ENCODE measurements at regions not wholly inside any gene's neighbourhood (a gene's known extent, or its start where the extent isn't known, plus 50 kb on each side); places are given as distances from the start of the nearest gene placed in this dataset.

DNA sequence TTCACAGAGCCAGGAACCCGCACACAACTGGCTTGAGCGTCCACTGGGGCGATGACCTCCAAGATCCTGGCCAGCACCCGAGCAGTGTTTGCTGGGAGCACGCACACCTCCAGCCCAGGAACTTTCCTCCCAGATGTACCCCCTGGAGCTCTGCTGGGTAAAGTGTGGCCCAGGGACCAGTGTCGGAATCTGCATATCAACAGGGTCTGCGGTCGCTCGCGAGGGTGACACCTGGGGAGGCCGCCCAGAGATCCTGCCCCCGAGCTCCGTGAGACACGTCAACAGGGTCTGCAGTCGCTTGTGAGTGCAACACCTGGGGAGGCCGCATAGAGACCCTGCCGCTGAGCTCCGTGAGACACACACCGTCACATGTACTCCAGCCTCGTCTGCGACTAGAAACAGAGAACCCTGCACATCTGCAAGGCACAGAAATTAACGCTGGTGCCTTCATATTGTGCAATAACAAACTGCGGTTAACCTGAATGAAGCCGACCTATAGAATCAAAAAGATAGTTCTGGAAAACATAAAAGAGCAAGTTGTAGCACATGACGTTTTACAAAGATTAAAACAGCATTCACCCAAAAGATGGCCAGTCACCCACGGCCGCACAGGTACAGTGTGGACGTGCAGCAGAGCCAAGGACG lies 172.4 kb downstream of the BRD1 start:
- no peaks in the 10 kb centered on the region for H3K9me3 ChIP-seq (ENCODE audit: control insufficient read depth in 1 of 2, low read length in 2 of 2)
- no peak overlapping the region for H3K27ac ChIP-seq (ENCODE audit: low read depth, low read length)
- H3K4me3 ChIP-seq (ENCODE audit: low read depth in 1 of 2, low read length in 2 of 2) = no peak overlapping the region

DNA sequence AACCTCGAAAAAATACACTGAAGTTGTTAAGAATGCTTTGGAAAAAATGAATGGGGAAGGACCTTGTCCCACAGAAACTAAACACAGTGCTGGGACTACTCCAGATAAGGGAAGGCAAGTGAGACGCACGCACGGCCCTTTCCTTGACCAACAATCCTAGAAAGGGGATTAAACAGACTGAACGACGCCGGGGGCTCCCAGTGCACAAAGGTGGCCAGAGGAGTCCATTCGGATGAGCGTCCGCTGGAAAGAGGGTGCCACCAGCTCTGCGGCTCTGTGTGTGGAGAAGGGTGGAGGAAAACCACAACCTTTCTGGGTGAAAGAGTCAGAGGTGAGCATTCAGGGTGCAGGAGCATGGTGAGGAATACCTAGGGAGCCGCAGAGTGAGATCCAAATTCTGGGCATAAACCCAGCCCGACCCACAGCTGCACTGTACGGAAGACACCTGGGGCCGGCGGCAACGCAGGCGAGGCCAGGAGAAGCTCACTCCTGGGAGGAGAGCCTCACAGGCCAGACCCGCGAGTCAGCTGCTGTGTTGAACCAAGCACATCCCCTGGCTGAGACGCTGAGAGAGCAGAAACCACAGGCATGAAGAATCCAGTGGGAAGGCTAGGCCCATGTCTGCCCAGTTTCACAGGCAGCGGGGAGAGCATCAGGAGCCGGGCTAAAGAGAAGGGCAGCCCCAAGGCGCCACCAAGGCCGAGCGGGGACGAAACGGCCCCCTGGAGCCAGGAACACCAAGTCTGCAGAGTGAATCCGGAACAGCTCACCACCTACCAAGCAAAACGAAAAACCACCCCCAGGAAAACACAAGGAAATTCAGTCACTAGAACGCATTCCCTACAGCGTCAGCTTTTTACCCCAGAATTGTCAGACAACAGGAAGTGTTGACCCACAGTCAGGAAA lies 177.1 kb downstream of the BRD1 start:
- H3K27me3 ChIP-seq (ENCODE audit: control insufficient read depth in 1 of 2, insufficient read depth in 2 of 2, low read length in 2 of 2) = no peaks in the 10 kb centered on the region
- no peak overlapping the region for H3K27ac ChIP-seq (ENCODE audit: low read depth, low read length)

More for the DNA sequence above, 172.4 kb downstream of the BRD1 start:
- Histone ChIP-seq H3K27me3 (ENCODE audit: control insufficient read depth in 1 of 2, insufficient read depth in 2 of 2, low read length in 2 of 2) (no peaks in the 10 kb centered on the region), H3K36me3 (ENCODE audit: control insufficient read depth in 1 of 2, insufficient read depth in 2 of 2, low read length in 2 of 2) (no peaks in the 10 kb centered on the region), H3K4me1 (ENCODE audit: control insufficient read depth in 1 of 2, insufficient read depth in 2 of 2, low read length in 2 of 2) (peaks cover 0 to 8% of the 10 kb centered on the region in 2 donors), H3K9ac (ENCODE audit: low read depth in 1 of 2, low read length in 2 of 2) (no peak overlapping the region)

DNA sequence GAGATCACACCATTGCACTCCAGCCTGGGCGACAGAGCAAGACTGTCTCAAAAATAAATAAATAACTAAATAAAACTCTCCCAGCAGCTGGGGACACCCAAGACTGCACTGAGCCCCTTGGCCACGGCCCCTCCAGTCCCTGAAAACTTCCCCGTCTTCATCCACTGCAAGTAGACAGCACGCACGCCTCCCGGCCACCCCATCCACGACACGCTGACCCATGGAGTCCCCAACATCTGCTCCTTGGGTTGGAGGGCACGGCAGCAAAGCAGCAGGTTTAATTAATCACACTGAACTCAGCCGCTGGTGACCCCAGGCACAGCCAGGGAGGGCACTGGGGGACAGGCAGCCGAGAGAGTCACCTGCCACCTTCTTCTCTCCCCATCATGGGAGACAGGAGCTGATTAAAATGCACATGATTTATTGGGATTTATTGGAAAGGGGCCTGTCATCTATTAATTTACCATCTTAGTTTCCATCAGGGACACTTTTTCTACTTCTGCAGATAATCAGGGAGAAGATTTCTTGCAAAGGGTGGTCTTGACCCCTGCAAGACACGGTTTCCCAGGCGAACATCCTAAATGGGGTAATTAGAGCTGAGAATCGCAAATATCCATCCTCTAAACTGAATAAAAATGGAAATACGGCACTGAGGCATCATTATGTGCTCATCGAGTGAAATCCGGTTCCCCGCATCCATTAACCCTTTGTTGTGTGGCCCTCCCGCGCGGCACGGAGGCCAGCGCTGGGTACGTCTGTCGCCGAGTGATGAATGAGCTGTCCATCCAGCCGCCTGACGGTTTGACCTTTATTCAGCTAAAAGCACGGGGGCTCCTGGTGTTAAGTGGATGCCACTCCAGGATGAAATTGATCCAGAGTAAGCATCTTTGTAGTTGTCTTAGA lies 178.3 kb downstream of the BRD1 start:
- Histone ChIP-seq H3K27me3 (ENCODE audit: control insufficient read depth in 1 of 2, insufficient read depth in 2 of 2, low read length in 2 of 2) (no peaks in the 10 kb centered on the region), H3K4me3 (ENCODE audit: low read depth in 1 of 2, low read length in 2 of 2) (no peak overlapping the region), H3K9ac (ENCODE audit: low read depth in 1 of 2, low read length in 2 of 2) (no peak overlapping the region), H3K36me3 (ENCODE audit: control insufficient read depth in 1 of 2, insufficient read depth in 2 of 2, low read length in 2 of 2) (no peaks in the 10 kb centered on the region), H3K9me3 (ENCODE audit: control insufficient read depth in 1 of 2, low read length in 2 of 2) (no peaks in the 10 kb centered on the region), H3K4me1 (ENCODE audit: control insufficient read depth in 1 of 2, insufficient read depth in 2 of 2, low read length in 2 of 2) (no peaks in the 10 kb centered on the region), H3K27ac (ENCODE audit: low read depth, low read length) (no peak overlapping the region)

More for the DNA sequence above, 177.1 kb downstream of the BRD1 start:
- H3K9ac ChIP-seq (ENCODE audit: low read depth in 1 of 2, low read length in 2 of 2) = no peak overlapping the region
- H3K4me3 ChIP-seq (ENCODE audit: low read depth in 1 of 2, low read length in 2 of 2) = no peak overlapping the region
- no peaks in the 10 kb centered on the region for H3K36me3 ChIP-seq (ENCODE audit: control insufficient read depth in 1 of 2, insufficient read depth in 2 of 2, low read length in 2 of 2)
- H3K9me3 ChIP-seq (ENCODE audit: control insufficient read depth in 1 of 2, low read length in 2 of 2) = no peaks in the 10 kb centered on the region
- no peaks in the 10 kb centered on the region for H3K4me1 ChIP-seq (ENCODE audit: control insufficient read depth in 1 of 2, insufficient read depth in 2 of 2, low read length in 2 of 2)

DNA sequence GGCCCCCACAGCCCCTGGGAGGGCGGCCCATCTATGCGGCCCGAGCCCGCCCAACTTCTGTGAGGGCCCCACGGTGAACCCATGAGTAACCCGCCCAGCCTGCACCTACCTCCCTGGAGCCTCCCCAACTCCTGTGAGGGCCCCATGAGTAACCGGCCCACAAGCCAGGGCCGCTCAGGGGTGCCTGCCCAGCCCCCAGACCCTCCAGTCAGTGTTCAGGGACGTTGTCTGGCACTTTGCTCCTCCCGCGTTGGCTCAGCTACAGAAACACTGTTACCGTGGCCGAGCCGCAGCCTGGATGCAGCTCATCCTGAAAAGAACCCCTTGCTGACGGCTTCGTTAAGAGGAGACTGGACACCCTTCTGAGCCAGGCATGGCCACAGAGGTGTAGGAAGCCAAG lies 179.6 kb downstream of the BRD1 start:
- H3K9me3 ChIP-seq (ENCODE audit: control insufficient read depth in 1 of 2, low read length in 2 of 2) = no peaks in the 10 kb centered on the region
- H3K36me3 ChIP-seq (ENCODE audit: control insufficient read depth in 1 of 2, insufficient read depth in 2 of 2, low read length in 2 of 2) = no peaks in the 10 kb centered on the region
- no peak overlapping the region for H3K4me3 ChIP-seq (ENCODE audit: low read depth in 1 of 2, low read length in 2 of 2)
- no peaks in the 10 kb centered on the region for H3K27me3 ChIP-seq (ENCODE audit: control insufficient read depth in 1 of 2, insufficient read depth in 2 of 2, low read length in 2 of 2)
- H3K9ac ChIP-seq (ENCODE audit: low read depth in 1 of 2, low read length in 2 of 2) = no peak overlapping the region
- no peaks in the 10 kb centered on the region for H3K4me1 ChIP-seq (ENCODE audit: control insufficient read depth in 1 of 2, insufficient read depth in 2 of 2, low read length in 2 of 2)
- no peak overlapping the region for H3K27ac ChIP-seq (ENCODE audit: low read depth, low read length)

DNA sequence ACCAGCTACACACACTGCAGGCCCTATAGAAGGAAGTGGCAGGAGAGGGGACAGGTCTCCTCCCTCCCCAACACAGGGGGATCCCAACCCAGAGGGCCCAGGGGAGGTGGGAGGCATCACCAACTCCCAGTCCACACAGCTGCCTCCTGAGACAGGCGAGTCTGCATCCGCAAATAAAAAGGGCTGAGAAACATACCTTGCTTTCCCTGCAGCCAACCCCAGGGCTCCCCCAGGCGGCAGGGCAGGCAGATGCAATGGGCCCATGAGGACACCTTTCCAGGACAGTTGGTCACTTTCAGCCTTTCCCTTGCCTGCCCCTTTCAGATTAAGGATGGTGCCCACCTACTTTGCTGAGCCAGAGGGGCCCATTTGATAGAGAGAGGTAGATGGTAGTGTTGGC lies 180.0 kb downstream of the BRD1 start:
- Histone ChIP-seq H3K27me3 (ENCODE audit: control insufficient read depth in 1 of 2, insufficient read depth in 2 of 2, low read length in 2 of 2) (no peaks in the 10 kb centered on the region), H3K4me1 (ENCODE audit: control insufficient read depth in 1 of 2, insufficient read depth in 2 of 2, low read length in 2 of 2) (no peaks in the 10 kb centered on the region), H3K9ac (ENCODE audit: low read depth in 1 of 2, low read length in 2 of 2) (no peak overlapping the region), H3K4me3 (ENCODE audit: low read depth in 1 of 2, low read length in 2 of 2) (no peak overlapping the region), H3K27ac (ENCODE audit: low read depth, low read length) (no peak overlapping the region), H3K9me3 (ENCODE audit: control insufficient read depth in 1 of 2, low read length in 2 of 2) (no peaks in the 10 kb centered on the region), H3K36me3 (ENCODE audit: control insufficient read depth in 1 of 2, insufficient read depth in 2 of 2, low read length in 2 of 2) (no peaks in the 10 kb centered on the region)

DNA sequence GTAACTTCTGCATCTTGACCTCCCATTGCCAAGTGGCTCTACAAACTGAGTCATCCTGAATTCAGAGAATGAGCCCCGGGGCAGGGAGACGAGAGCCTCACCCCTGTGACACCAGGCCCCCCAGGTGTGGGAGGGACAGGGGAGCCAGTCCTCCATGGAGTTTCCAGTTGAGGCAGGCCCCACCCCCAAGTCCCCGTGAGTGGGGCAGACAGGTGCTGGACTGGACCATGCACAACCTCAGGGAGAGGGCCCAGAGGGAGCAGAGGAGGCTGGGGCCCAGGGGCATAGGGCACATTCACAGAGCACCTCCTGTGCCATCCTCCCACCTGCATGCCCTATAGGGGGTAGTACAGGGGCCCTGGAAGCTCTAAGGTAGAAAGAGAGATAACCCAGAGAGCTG lies 180.8 kb downstream of the BRD1 start:
- Histone ChIP-seq H3K4me1 (ENCODE audit: control insufficient read depth in 1 of 2, insufficient read depth in 2 of 2, low read length in 2 of 2) (no peaks in the 10 kb centered on the region), H3K36me3 (ENCODE audit: control insufficient read depth in 1 of 2, insufficient read depth in 2 of 2, low read length in 2 of 2) (no peaks in the 10 kb centered on the region), H3K9ac (ENCODE audit: low read depth in 1 of 2, low read length in 2 of 2) (no peak overlapping the region), H3K27ac (ENCODE audit: low read depth, low read length) (no peak overlapping the region), H3K4me3 (ENCODE audit: low read depth in 1 of 2, low read length in 2 of 2) (no peak overlapping the region), H3K27me3 (ENCODE audit: control insufficient read depth in 1 of 2, insufficient read depth in 2 of 2, low read length in 2 of 2) (no peaks in the 10 kb centered on the region), H3K9me3 (ENCODE audit: control insufficient read depth in 1 of 2, low read length in 2 of 2) (no peaks in the 10 kb centered on the region)

DNA sequence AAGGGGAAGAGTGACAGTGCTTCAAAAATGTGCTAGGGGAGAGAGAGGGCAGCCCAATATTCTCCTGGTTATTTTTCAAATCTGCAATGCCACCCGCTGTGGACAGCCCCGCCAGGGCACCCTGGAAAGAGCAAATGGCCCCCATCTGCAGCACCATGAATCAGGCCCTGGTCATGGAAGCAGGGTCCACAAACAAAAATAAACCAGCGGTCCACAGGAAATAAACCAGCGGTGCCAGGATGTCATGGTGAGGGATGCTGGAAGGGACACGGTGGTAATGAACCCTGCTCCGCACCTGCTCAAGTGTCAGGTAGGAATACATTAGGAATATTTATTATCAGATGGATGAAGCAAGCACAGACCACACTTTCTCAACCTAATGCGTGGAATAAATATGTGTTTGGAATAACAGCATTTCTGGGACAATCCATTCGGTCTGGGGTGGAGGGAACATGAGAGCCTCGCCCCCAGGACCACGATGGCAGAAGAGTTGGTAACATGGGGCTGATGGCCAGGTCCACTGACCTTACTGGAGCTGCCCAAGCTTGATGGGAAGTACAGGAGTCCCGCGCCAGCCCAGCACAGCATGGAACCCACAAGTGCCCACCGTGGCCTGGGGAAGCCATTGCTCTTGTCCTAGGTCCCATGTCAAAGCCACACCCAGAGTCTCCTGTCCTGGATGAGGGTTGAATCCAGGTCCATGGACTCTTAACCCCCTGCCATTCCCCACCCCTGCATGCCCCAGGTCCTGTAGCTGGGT lies 181.7 kb downstream of the BRD1 start:
- Histone ChIP-seq H3K9ac (ENCODE audit: low read depth in 1 of 2, low read length in 2 of 2) (no peak overlapping the region), H3K4me1 (ENCODE audit: control insufficient read depth in 1 of 2, insufficient read depth in 2 of 2, low read length in 2 of 2) (no peaks in the 10 kb centered on the region), H3K36me3 (ENCODE audit: control insufficient read depth in 1 of 2, insufficient read depth in 2 of 2, low read length in 2 of 2) (no peaks in the 10 kb centered on the region), H3K9me3 (ENCODE audit: control insufficient read depth in 1 of 2, low read length in 2 of 2) (no peaks in the 10 kb centered on the region), H3K4me3 (ENCODE audit: low read depth in 1 of 2, low read length in 2 of 2) (no peak overlapping the region), H3K27ac (ENCODE audit: low read depth, low read length) (no peak overlapping the region), H3K27me3 (ENCODE audit: control insufficient read depth in 1 of 2, insufficient read depth in 2 of 2, low read length in 2 of 2) (no peaks in the 10 kb centered on the region)

DNA sequence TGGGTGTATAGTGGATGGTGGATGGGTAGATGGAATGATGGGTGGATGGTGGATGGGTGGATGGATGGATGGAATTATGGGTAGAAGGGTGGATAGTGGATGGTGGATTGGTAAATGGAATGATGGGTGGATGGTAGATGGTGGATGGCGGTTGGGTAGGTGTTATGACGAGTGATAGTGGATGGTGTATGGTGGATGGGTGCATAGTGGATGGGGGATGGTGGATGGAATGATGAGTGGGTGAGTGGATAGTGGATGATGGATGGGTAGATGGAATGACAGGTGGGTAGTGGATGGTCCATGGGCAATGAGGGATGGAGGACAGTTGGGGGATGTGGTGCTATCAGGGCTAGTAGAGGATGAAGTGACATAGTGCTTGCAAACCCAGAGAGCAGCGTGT lies 182.4 kb downstream of the BRD1 start:
- Histone ChIP-seq H3K4me3 (ENCODE audit: low read depth in 1 of 2, low read length in 2 of 2) (no peak overlapping the region), H3K4me1 (ENCODE audit: control insufficient read depth in 1 of 2, insufficient read depth in 2 of 2, low read length in 2 of 2) (no peaks in the 10 kb centered on the region), H3K9ac (ENCODE audit: low read depth in 1 of 2, low read length in 2 of 2) (no peak overlapping the region), H3K27me3 (ENCODE audit: control insufficient read depth in 1 of 2, insufficient read depth in 2 of 2, low read length in 2 of 2) (no peaks in the 10 kb centered on the region), H3K36me3 (ENCODE audit: control insufficient read depth in 1 of 2, insufficient read depth in 2 of 2, low read length in 2 of 2) (no peaks in the 10 kb centered on the region), H3K27ac (ENCODE audit: low read depth, low read length) (no peak overlapping the region), H3K9me3 (ENCODE audit: control insufficient read depth in 1 of 2, low read length in 2 of 2) (no peaks in the 10 kb centered on the region)

DNA sequence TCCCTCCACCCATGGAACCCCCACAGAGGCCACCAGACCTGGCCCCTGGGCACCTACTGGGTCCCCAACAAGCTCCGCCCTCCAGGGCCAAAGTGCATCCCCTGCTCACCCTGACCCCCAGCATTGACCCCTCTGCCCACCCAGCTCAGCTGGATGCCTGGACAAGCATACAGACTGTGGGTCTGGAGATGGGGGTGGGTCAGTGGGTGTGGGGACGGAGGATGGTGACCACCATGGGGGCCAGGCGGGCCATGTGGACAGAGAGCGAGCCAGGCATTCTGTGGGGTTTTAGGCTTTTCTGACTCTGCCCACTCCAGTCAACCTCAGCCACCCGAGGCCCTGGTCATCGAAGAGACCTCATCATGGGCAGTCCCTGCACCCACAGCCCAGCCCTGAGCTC lies 183.7 kb downstream of the BRD1 start:
- H3K27ac ChIP-seq (ENCODE audit: low read depth, low read length) = no peak overlapping the region
- no peak overlapping the region for H3K9ac ChIP-seq (ENCODE audit: low read depth in 1 of 2, low read length in 2 of 2)
- no peaks in the 10 kb centered on the region for H3K4me1 ChIP-seq (ENCODE audit: control insufficient read depth in 1 of 2, insufficient read depth in 2 of 2, low read length in 2 of 2)
- H3K36me3 ChIP-seq (ENCODE audit: control insufficient read depth in 1 of 2, insufficient read depth in 2 of 2, low read length in 2 of 2) = no peaks in the 10 kb centered on the region
- no peaks in the 10 kb centered on the region for H3K9me3 ChIP-seq (ENCODE audit: control insufficient read depth in 1 of 2, low read length in 2 of 2)
- no peaks in the 10 kb centered on the region for H3K27me3 ChIP-seq (ENCODE audit: control insufficient read depth in 1 of 2, insufficient read depth in 2 of 2, low read length in 2 of 2)
- no peak overlapping the region for H3K4me3 ChIP-seq (ENCODE audit: low read depth in 1 of 2, low read length in 2 of 2)

Measured in duodenal mucosa (tissue), 2 donors.